ENCODE measurements at regions not wholly inside any gene's neighbourhood (a gene's known extent, or its start where the extent isn't known, plus 50 kb on each side); places are given as distances from the start of the nearest gene placed in this dataset.

DNA sequence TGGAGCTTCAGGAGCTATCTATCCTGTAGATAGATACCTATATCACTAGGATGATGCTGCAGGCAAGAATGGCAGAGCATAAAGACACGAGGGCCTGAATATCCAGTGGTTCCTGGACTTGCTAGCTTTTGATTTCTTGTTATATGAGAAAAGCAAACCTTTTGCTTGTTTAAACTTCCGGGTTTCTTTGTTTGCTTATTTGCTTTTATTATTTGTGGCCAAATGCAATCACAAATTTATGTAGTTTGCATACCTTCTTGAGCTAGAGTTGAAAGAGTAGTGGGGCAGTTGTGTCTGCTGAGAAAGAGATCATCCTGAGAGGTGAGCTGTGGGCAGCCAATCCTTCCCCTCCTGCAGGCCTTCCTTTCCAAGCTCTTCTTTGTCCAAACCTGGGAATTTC is 245.7 kb downstream of the AR start:
- no peaks in the 10 kb centered on the region for H3K4me1 ChIP-seq
- ATAC-seq (no peak), DNase-seq (no peak)
- H3K36me3 ChIP-seq = no peaks in the 10 kb centered on the region
- H3K4me3 ChIP-seq = no peak overlapping the region
- intact Hi-C loops (cut with DNase I) = loop anchor here in 3 of 10 donors (10.0 kb wide), 2 partner anchors 65 to 235 kb away; no protein-coding TSS in a partner anchor
- no peak overlapping the region for H3K27ac ChIP-seq
- TF ChIP-seq, protein P1, sequence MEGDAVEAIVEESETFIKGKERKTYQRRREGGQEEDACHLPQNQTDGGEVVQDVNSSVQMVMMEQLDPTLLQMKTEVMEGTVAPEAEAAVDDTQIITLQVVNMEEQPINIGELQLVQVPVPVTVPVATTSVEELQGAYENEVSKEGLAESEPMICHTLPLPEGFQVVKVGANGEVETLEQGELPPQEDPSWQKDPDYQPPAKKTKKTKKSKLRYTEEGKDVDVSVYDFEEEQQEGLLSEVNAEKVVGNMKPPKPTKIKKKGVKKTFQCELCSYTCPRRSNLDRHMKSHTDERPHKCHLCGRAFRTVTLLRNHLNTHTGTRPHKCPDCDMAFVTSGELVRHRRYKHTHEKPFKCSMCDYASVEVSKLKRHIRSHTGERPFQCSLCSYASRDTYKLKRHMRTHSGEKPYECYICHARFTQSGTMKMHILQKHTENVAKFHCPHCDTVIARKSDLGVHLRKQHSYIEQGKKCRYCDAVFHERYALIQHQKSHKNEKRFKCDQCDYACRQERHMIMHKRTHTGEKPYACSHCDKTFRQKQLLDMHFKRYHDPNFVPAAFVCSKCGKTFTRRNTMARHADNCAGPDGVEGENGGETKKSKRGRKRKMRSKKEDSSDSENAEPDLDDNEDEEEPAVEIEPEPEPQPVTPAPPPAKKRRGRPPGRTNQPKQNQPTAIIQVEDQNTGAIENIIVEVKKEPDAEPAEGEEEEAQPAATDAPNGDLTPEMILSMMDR (IDR thresholded peaks at IDR 0.05) = no peak
- H3K9me3 ChIP-seq = no peaks in the 10 kb centered on the region
- WGBS, 2 donors = 84 to 86% methylated on average over 2 of the region's 2 CpGs
- peaks cover 0 to 32% (median 0%) of the 10 kb centered on the region in 7 donors for H3K27me3 ChIP-seq
